ENCODE measurements at regions not wholly inside any gene's neighbourhood (a gene's known extent, or its start where the extent isn't known, plus 50 kb on each side); places are given as distances from the start of the nearest gene placed in this dataset.

DNA sequence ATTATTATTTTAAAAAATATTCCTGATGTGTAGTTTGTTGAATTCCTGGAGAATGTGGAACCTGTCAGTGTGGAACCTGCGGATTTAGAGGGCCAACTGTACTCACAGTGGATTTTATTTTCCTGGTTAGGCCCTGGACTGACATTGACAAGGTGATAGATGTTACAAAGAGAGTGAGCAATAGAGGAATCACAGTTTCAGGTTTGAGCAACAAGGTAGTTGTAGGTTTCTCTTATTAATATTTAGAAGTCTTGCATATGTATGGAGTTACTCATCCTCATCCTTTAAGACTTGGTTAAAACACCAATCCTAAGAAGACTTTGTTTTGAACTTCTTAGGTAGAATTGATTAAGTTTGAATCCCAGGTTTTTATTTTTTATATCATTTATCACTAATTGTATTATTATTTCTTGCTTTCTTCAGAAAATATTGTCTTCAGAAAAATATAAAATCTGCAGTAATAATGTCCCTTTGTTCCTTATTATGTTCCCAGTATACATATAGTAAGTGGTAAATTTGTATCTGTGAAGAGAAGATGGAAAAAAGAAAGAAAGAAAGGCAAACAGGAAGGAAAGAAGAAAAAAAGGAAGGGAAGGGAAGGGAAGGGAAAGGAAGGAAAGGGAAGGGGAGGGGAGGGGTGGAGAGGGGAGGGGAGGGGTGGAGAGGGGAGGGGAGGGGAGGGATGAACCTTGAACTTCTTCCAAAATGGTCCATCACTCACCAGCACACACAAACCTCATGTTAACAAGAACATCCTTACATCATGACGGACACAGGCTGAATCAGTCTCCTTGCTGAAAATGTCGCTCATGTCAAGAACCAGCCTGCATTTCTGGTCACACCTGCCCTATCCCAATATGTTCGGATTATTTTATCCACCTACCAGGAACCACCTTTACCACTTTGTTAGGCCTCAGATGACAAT is 867.2 kb downstream of the CDH11 start:
- TF ChIP-seq, protein P1, sequence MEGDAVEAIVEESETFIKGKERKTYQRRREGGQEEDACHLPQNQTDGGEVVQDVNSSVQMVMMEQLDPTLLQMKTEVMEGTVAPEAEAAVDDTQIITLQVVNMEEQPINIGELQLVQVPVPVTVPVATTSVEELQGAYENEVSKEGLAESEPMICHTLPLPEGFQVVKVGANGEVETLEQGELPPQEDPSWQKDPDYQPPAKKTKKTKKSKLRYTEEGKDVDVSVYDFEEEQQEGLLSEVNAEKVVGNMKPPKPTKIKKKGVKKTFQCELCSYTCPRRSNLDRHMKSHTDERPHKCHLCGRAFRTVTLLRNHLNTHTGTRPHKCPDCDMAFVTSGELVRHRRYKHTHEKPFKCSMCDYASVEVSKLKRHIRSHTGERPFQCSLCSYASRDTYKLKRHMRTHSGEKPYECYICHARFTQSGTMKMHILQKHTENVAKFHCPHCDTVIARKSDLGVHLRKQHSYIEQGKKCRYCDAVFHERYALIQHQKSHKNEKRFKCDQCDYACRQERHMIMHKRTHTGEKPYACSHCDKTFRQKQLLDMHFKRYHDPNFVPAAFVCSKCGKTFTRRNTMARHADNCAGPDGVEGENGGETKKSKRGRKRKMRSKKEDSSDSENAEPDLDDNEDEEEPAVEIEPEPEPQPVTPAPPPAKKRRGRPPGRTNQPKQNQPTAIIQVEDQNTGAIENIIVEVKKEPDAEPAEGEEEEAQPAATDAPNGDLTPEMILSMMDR (IDR thresholded peaks at IDR 0.05), result no peak
- H3K4me3 ChIP-seq, result no peak overlapping the region
- no peaks in the 10 kb centered on the region for H3K27me3 ChIP-seq
- no peaks in the 10 kb centered on the region for H3K9me3 ChIP-seq
- no peaks in the 10 kb centered on the region for H3K36me3 ChIP-seq
- ATAC-seq (no peak), DNase-seq (no peak)
- intact Hi-C loops (cut with DNase I), result no loop called here
- no peaks in the 10 kb centered on the region for H3K4me1 ChIP-seq
- no peak overlapping the region for H3K27ac ChIP-seq

DNA sequence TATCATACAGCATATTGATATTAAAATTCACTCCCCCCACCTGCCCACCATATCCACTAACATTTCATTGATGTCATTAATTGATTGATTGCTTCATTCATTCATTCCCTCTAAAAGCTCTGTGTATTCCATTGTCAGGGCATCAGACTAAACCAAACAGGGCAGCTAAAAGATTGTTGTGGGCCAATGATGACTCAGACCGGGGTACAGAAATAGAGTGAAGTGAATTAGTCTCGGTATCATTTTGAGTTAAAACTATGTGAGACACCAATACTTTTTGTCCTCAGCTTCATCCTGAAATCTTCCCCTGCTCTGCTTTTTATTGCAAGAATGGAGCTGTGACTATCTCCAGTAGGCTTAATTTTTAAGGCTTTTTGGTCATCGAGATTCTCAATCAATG is 868.3 kb downstream of the CDH11 start:
- H3K27me3 ChIP-seq, result no peaks in the 10 kb centered on the region
- H3K36me3 ChIP-seq, result no peaks in the 10 kb centered on the region
- no peaks in the 10 kb centered on the region for H3K9me3 ChIP-seq
- H3K27ac ChIP-seq, result no peak overlapping the region
- no peak for ATAC-seq
- intact Hi-C loops (cut with DNase I), result no loop called here
- no peaks in the 10 kb centered on the region for H3K4me1 ChIP-seq
- DNase-seq, result no peak
- TF ChIP-seq, protein P1 (IDR thresholded peaks at IDR 0.05), result no peak
- no peak overlapping the region for H3K4me3 ChIP-seq

DNA sequence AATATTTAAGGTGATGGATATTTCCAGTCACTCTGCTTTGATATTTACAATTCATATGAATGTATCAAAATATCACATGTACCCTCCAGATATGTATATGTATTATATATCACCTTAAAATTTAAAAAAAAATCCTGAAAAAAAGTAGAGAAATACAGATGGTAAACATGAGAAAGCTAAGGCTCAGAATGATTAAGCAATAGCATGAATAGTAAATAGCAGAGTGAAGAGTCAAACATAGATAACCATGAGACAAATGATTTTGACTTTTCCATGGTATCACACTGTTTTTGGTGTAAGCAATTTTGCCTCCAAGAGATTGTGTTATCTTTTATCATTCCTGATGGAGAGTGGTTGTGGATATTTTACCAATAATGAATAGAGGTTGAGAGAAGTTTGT is 868.8 kb downstream of the CDH11 start:
- Histone ChIP-seq H3K4me3 (no peak overlapping the region), H3K27ac (no peak overlapping the region), H3K9me3 (no peaks in the 10 kb centered on the region), H3K4me1 (no peaks in the 10 kb centered on the region), H3K36me3 (no peaks in the 10 kb centered on the region), H3K27me3 (no peaks in the 10 kb centered on the region)
- intact Hi-C loops (cut with DNase I), result no loop called here
- TF ChIP-seq, protein P1 (IDR thresholded peaks at IDR 0.05), result no peak
- no peak for ATAC-seq
- no peak for DNase-seq

DNA sequence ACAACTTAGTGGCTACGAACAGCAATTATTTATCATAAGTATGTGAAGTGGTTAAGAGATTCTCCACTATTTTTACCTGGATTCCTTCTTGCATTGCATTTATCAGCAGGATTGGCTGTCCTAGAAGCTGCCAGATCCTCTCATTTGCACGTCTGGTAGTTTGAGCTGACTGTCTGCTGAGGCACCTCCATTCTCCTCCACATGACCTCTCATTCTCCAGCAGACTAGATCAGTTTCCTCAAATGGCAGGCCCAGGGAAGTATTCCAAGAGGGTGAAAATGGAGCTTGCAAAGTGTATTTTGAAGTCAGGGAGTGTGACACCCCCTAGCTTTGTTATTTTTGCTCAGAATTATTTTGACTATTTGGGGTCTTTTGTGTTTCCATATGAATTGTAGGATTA is 870.1 kb downstream of the CDH11 start:
- H3K27me3 ChIP-seq, result no peaks in the 10 kb centered on the region
- no peaks in the 10 kb centered on the region for H3K9me3 ChIP-seq
- intact Hi-C loops (cut with DNase I), result no loop called here
- ATAC-seq (no peak), DNase-seq (no peak)
- no peaks in the 10 kb centered on the region for H3K36me3 ChIP-seq
- TF ChIP-seq, protein P1 (IDR thresholded peaks at IDR 0.05), result no peak
- no peak overlapping the region for H3K4me3 ChIP-seq
- no peaks in the 10 kb centered on the region for H3K4me1 ChIP-seq
- H3K27ac ChIP-seq, result no peak overlapping the region

GRCh38 chr16:64250866-64251265 is 871.0 kb downstream of the CDH11 start:
- H3K27ac ChIP-seq, result no peak overlapping the region
- TF ChIP-seq, protein P1 (IDR thresholded peaks at IDR 0.05), result no peak
- H3K36me3 ChIP-seq, result no peaks in the 10 kb centered on the region
- ATAC-seq, result no peak
- no peaks in the 10 kb centered on the region for H3K9me3 ChIP-seq
- H3K4me3 ChIP-seq, result no peak overlapping the region
- no peak for DNase-seq
- intact Hi-C loops (cut with DNase I), result no loop called here
- H3K27me3 ChIP-seq, result no peaks in the 10 kb centered on the region
- H3K4me1 ChIP-seq, result no peaks in the 10 kb centered on the region

All from upper lobe of right lung (tissue), 1 donor.